ENCODE measurements at regions not wholly inside any gene's neighbourhood (a gene's known extent, or its start where the extent isn't known, plus 50 kb on each side); places are given as distances from the start of the nearest gene placed in this dataset.
"Not testable (repeated sequence)": the region's sequence is repeated elsewhere in the genome, so short reads cannot be mapped to it uniquely, and the experiment has no call there.

- CTCF ChIA-PET; H3K27ac ChIP-seq (ENCODE audit: insufficient read depth, low read depth, low read length); DNase-seq (ENCODE audit: low read depth, low spot score); H3K9ac ChIP-seq (replicated peaks; ENCODE audit: extremely low read depth, insufficient read depth, low read length); H3K9me3 ChIP-seq (replicated peaks; ENCODE audit: control insufficient read depth, insufficient read depth, low read length); H3K4me1 ChIP-seq (ENCODE audit: control insufficient read depth, extremely low read depth, insufficient read depth, low read length); BruUV-seq (replicated peaks); dilution Hi-C loops (cut with MboI; ENCODE audit: extremely low pct_ligation_motif_present, low sequenced_read_pairs); H3K27me3 ChIP-seq (ENCODE audit: control insufficient read depth in 2 of 2, insufficient read depth in 2 of 2, low read length in 2 of 2); H2AFZ ChIP-seq (ENCODE audit: low read depth, low read length); H3K36me3 ChIP-seq (ENCODE audit: control insufficient read depth in 2 of 2, extremely low read depth in 1 of 2, insufficient read depth in 2 of 2, low read length in 2 of 2); H3K4me2 ChIP-seq (ENCODE audit: insufficient read depth, low read length); H3K4me3 ChIP-seq (replicated peaks in 1 of 3; ENCODE audit: insufficient read depth in 1 of 3, low read depth in 1 of 3, low read length in 3 of 3); intact Hi-C loops (cut with micrococcal nuclease); FAIRE-seq; H3K9me1 ChIP-seq (replicated peaks; ENCODE audit: control insufficient read depth, extremely low read depth, insufficient read depth, low read length); H3K79me2 ChIP-seq (ENCODE audit: control insufficient read depth, insufficient read depth, low read length); POLR2A ChIA-PET; H4K20me1 ChIP-seq (replicated peaks; ENCODE audit: control insufficient read depth, extremely low read depth, insufficient read depth, low read length): not testable (repeated sequence)
Measured at GRCh38 chr5:90208323-90208722, 201.2 kb downstream of the CETN3 start.

- no peak for TF ChIP-seq FOS (IDR thresholded peaks at IDR 0.05; ENCODE audit: borderline replicate concordance, insufficient read depth, low read length)
- TF ChIP-seq MYC (IDR thresholded peaks at IDR 0.05; ENCODE audit: low read depth, low read length) = no peak
- TF ChIP-seq EZH2 (IDR thresholded peaks at IDR 0.05; ENCODE audit: borderline replicate concordance, low read depth, low read length, severe bottlenecking) = no peak
- TF ChIP-seq GATA2 (IDR thresholded peaks at IDR 0.05; ENCODE audit: insufficient read depth, insufficient read length, low read depth, low read length) = no peak
- TF ChIP-seq CTCF (IDR thresholded peaks at IDR 0.05; ENCODE audit: extremely low read depth in 1 of 2, insufficient read depth in 1 of 2, low read depth in 1 of 2, low read length in 2 of 2) = no peak
- TF ChIP-seq POLR2AphosphoS5 (IDR thresholded peaks at IDR 0.05; ENCODE audit: insufficient read depth, low read depth, low read length) = no peak
- Histone ChIP-seq H2AFZ (ENCODE audit: low read depth, low read length) (no peak overlapping the region), H3K27me3 (ENCODE audit: control insufficient read depth in 2 of 2, insufficient read depth in 2 of 2, low read length in 2 of 2) (no peaks in the 10 kb centered on the region), H3K4me1 (ENCODE audit: control insufficient read depth, extremely low read depth, insufficient read depth, low read length) (no peaks in the 10 kb centered on the region), H4K20me1 (replicated peaks; ENCODE audit: control insufficient read depth, extremely low read depth, insufficient read depth, low read length) (no peaks in the 10 kb centered on the region), H3K36me3 (ENCODE audit: control insufficient read depth in 2 of 2, extremely low read depth in 1 of 2, insufficient read depth in 2 of 2, low read length in 2 of 2) (no peaks in the 10 kb centered on the region), H3K9ac (replicated peaks; ENCODE audit: extremely low read depth, insufficient read depth, low read length) (no peak overlapping the region), H3K27ac (ENCODE audit: insufficient read depth, low read depth, low read length) (no peak overlapping the region), H3K4me2 (ENCODE audit: insufficient read depth, low read length) (no peak overlapping the region), H3K9me3 (replicated peaks; ENCODE audit: control insufficient read depth, insufficient read depth, low read length) (no peaks in the 10 kb centered on the region), H3K4me3 (replicated peaks in 1 of 3; ENCODE audit: insufficient read depth in 1 of 3, low read depth in 1 of 3, low read length in 3 of 3) (no peak overlapping the region), H3K9me1 (replicated peaks; ENCODE audit: control insufficient read depth, extremely low read depth, insufficient read depth, low read length) (no peaks in the 10 kb centered on the region), H3K79me2 (ENCODE audit: control insufficient read depth, insufficient read depth, low read length) (no peaks in the 10 kb centered on the region)
- no TSS peak for BruUV-seq (replicated peaks)
- dilution Hi-C loops (cut with MboI; ENCODE audit: extremely low pct_ligation_motif_present, low sequenced_read_pairs) = no loop called here
- FAIRE-seq (no peak), DNase-seq (ENCODE audit: low read depth, low spot score) (peak; percentile 43)
- CTCF ChIA-PET = interaction anchor here (1.0 kb wide), 3 partner anchors 11 to 1475 kb away, joined by 3 read pairs; no protein-coding TSS in a partner anchor
- POLR2A ChIA-PET = no interaction called here
- intact Hi-C loops (cut with micrococcal nuclease) = no loop called here
Measured at GRCh38 chr5:90201923-90202322, 207.6 kb downstream of the CETN3 start.

Measured in endothelial cell of umbilical vein (primary cell).